H1 (cell line): ENCODE measurements at regions not wholly inside any gene's neighbourhood (a gene's known extent, or its start where the extent isn't known, plus 50 kb on each side); places are given as distances from the start of the nearest gene placed in this dataset.

ENCODE experiments used
- CTCF ChIA-PET: fragments of 300-600 bp; sonication (Branson Sonifier 250); formaldehyde crosslinking; loops from one replicate; lab custom pipeline; 2021; ENCODE audit not compliant: partially characterized antibody; lab: Charles Lee
- POLR2A ChIA-PET: fragments of 300-600 bp; sonication (Branson Sonifier 250); formaldehyde crosslinking; loops from one replicate; lab custom pipeline; 2021; ENCODE audit warnings: inconsistent platforms; ENCODE audit not compliant: partially characterized antibody; lab: Charles Lee
- DNase-seq, 2 experiments: peaks; one replicate each; pipeline versions ENCODE4 v3.0.0 to v3.0.0-alpha.2; 2010 to 2022; ENCODE audit warnings: low spot score in 2 of 2, low read depth in 1 of 2, mixed read lengths in 1 of 2
- FAIRE-seq: peaks from 2 replicates; lab custom pipeline; 2011; peaks lifted over from hg19 to GRCh38; lab: Jason Lieb, UNC
- H2AFZ ChIP-seq: 2 replicates; pipeline ENCODE4 v1.8.1; 2012; ENCODE audit warnings: low read length, inconsistent platforms
- H2AK5ac ChIP-seq: 2 replicates; pipeline ENCODE4 v1.6.1; 2013; ENCODE audit warnings: low read depth, low read length
- H2BK120ac ChIP-seq: replicated peaks from 2 replicates; pipeline ENCODE3; 2013; ENCODE audit warnings: low read depth, low read length, inconsistent platforms
- H2BK12ac ChIP-seq: 2 replicates; pipeline ENCODE4 v1.6.1; 2013; ENCODE audit warnings: low read depth, low read length
- H2BK15ac ChIP-seq: 2 replicates; pipeline ENCODE4 v1.6.1; 2013; ENCODE audit warnings: low read length
- H2BK20ac ChIP-seq: 2 replicates; pipeline ENCODE4 v1.6.1; 2013; ENCODE audit warnings: low read length
- H2BK5ac ChIP-seq: 2 replicates; pipeline ENCODE4 v1.6.1; 2013; ENCODE audit warnings: low read depth, low read length
- H3K14ac ChIP-seq: 2 replicates; pipeline ENCODE4 v1.6.1; 2013; ENCODE audit warnings: inconsistent platforms; ENCODE audit not compliant: insufficient read length
- H3K18ac ChIP-seq: 2 replicates; pipeline ENCODE4 v1.6.1; 2013; ENCODE audit warnings: low read length; ENCODE audit errors: extremely low read depth
- H3K23ac ChIP-seq: 2 replicates; pipeline ENCODE4 v1.6.1; 2013; ENCODE audit warnings: inconsistent platforms; ENCODE audit not compliant: insufficient read length
- H3K23me2 ChIP-seq: 2 replicates; pipeline ENCODE4 v1.6.1; 2013; ENCODE audit warnings: low read depth, low read length
- H3K27ac ChIP-seq: 2 replicates; pipeline ENCODE4 v1.6.1; 2011; ENCODE audit warnings: low read depth, low read length, inconsistent platforms
- H3K27me3 ChIP-seq, 4 experiments: replicated peaks in 1 of 4; 1 replicate in 1 of 4; 2 replicates in 3 of 4; pipeline versions ENCODE4 v1.6.1 to v1.8.1; 2011 to 2013; ENCODE audit warnings: low read length in 3 of 4, mild to moderate bottlenecking in 3 of 4, inconsistent platforms in 2 of 4, mixed read lengths in 2 of 4, moderate library complexity in 1 of 4; ENCODE audit not compliant: control insufficient read depth in 3 of 4, insufficient read depth in 3 of 4; ENCODE audit errors: extremely low read depth in 1 of 4
- H3K36me3 ChIP-seq, 4 experiments: 2 replicates each; pipeline versions ENCODE4 v1.6.1 to v1.8.1; 2011 to 2013; ENCODE audit warnings: mild to moderate bottlenecking in 4 of 4, low read length in 3 of 4, moderate library complexity in 2 of 4, control low read depth in 1 of 4, inconsistent platforms in 1 of 4; ENCODE audit not compliant: insufficient read depth in 4 of 4, control insufficient read depth in 2 of 4
- H3K4ac ChIP-seq: replicated peaks from 2 replicates; pipeline ENCODE3; 2013; ENCODE audit warnings: low read length, low read depth, mixed read lengths, inconsistent platforms; ENCODE audit not compliant: insufficient read length
- H3K4me1 ChIP-seq, 4 experiments: replicated peaks in 1 of 4; 1 replicate in 1 of 4; 2 replicates in 3 of 4; pipeline versions ENCODE4 v1.6.1 to v1.8.1; 2011 to 2013; ENCODE audit warnings: low read length in 3 of 4, inconsistent platforms in 2 of 4, mixed read lengths in 1 of 4; ENCODE audit not compliant: insufficient read depth in 4 of 4, control insufficient read depth in 3 of 4
- H3K4me2 ChIP-seq, 2 experiments: 2 replicates each; pipeline versions ENCODE4 v1.6.1 to v1.8.1; 2011 to 2013; ENCODE audit warnings: low read depth in 2 of 2, low read length in 2 of 2, control low read depth in 1 of 2, inconsistent platforms in 1 of 2, mild to moderate bottlenecking in 1 of 2; ENCODE audit not compliant: insufficient read depth in 1 of 2
- H3K4me3 ChIP-seq, 4 experiments: fragments of 200-600, 300-600 bp in 1 of 4; sonication (generic), shearing (Covaris generic), sonication (Bioruptor Twin) in 1 of 4; 2 replicates each; pipeline versions ENCODE4 v1.5.1 to v1.8.1; 2011 to 2016; ENCODE audit warnings: low read length in 4 of 4, low read depth in 3 of 4, control low read depth in 2 of 4, inconsistent platforms in 2 of 4, mild to moderate bottlenecking in 2 of 4, mixed read lengths in 1 of 4, moderate library complexity in 1 of 4; ENCODE audit not compliant: insufficient read depth in 2 of 4; ENCODE audit errors: extremely low read depth in 1 of 4
- H3K56ac ChIP-seq: replicated peaks from 2 replicates; pipeline ENCODE3; 2013; ENCODE audit warnings: low read depth, mild to moderate bottlenecking, mixed read lengths, low read length, inconsistent platforms; ENCODE audit not compliant: insufficient read length
- H3K79me1 ChIP-seq: 2 replicates; pipeline ENCODE4 v1.6.1; 2013; ENCODE audit warnings: low read depth, low read length, control low read depth
- H3K79me2 ChIP-seq, 2 experiments: 2 replicates each; pipeline versions ENCODE4 v1.6.1 to v1.8.1; 2012 to 2013; ENCODE audit warnings: low read length in 2 of 2, mild to moderate bottlenecking in 2 of 2, inconsistent platforms in 1 of 2; ENCODE audit not compliant: insufficient read depth in 2 of 2, control insufficient read depth in 1 of 2
- H3K9ac ChIP-seq, 4 experiments: replicated peaks in 1 of 4; 1 replicate in 1 of 4; 2 replicates in 3 of 4; pipeline versions ENCODE4 v1.6.1 to v1.8.1; 2011 to 2013; ENCODE audit warnings: low read depth in 3 of 4, low read length in 3 of 4, control low read depth in 2 of 4, mild to moderate bottlenecking in 2 of 4, moderate library complexity in 2 of 4, inconsistent platforms in 1 of 4; ENCODE audit errors: extremely low read depth in 1 of 4
- H3K9me3 ChIP-seq, 2 experiments: 2 replicates each; pipeline versions ENCODE4 v1.6.1 to v1.8.1; 2012 to 2013; ENCODE audit warnings: mild to moderate bottlenecking in 2 of 2, moderate library complexity in 2 of 2, control low read depth in 1 of 2, inconsistent platforms in 1 of 2, low read depth in 1 of 2, low read length in 1 of 2, mixed read lengths in 1 of 2; ENCODE audit not compliant: insufficient read depth in 2 of 2
- H4K20me1 ChIP-seq, 2 experiments: replicated peaks in 1 of 2; 2 replicates each; pipeline versions ENCODE3 to v1.8.1; 2011 to 2013; ENCODE audit warnings: inconsistent platforms in 2 of 2, low read length in 2 of 2, mild to moderate bottlenecking in 1 of 2; ENCODE audit not compliant: insufficient read depth in 2 of 2, control insufficient read depth in 1 of 2
- H4K5ac ChIP-seq: 2 replicates; pipeline ENCODE4 v1.6.1; 2013; ENCODE audit warnings: low read length, low read depth, mixed read lengths, inconsistent platforms; ENCODE audit not compliant: insufficient read length
- H4K8ac ChIP-seq: 2 replicates; pipeline ENCODE4 v1.8.0; 2013; ENCODE audit warnings: mild to moderate bottlenecking, moderate library complexity, low read length, inconsistent platforms; ENCODE audit not compliant: insufficient read depth; ENCODE audit errors: extremely low read depth
- H4K91ac ChIP-seq: replicated peaks from 2 replicates; pipeline ENCODE3; 2013; ENCODE audit warnings: low read length, mixed read lengths, inconsistent platforms; ENCODE audit not compliant: insufficient read length
- BACH1 ChIP-seq: IDR thresholded peaks from 2 replicates; pipeline ENCODE4 v1.6.1; 2012; ENCODE audit warnings: low read length, improper control_type of control experiment
- BCL11A ChIP-seq, 2 experiments: IDR thresholded peaks; one replicate each; pipeline ENCODE4 v1.6.1; 2011; ENCODE audit warnings: low read depth in 2 of 2, low read length in 2 of 2, mild to moderate bottlenecking in 2 of 2
- CTBP2 ChIP-seq: IDR thresholded peaks from 2 replicates; pipeline ENCODE4 v1.7.0; 2011; ENCODE audit warnings: borderline replicate concordance, mild to moderate bottlenecking, moderate library complexity, mixed read lengths, low read length; ENCODE audit not compliant: insufficient read depth, insufficient read length
- CTCF ChIP-seq, 3 experiments: IDR thresholded peaks; 1 replicate in 2 of 3; 2 replicates in 1 of 3; pipeline versions ENCODE4 v1.5.1 to v1.6.1; 2011; ENCODE audit warnings: low read length in 3 of 3, mild to moderate bottlenecking in 3 of 3, inconsistent platforms in 2 of 3, low read depth in 1 of 3, moderate library complexity in 1 of 3; ENCODE audit not compliant: insufficient read depth in 1 of 3; ENCODE audit errors: control extremely low read depth in 1 of 3
- EGR1 ChIP-seq: IDR thresholded peaks from 2 replicates; pipeline ENCODE4 v1.6.1; 2011; ENCODE audit warnings: low read depth, low read length, borderline replicate concordance
- EZH2 ChIP-seq: fragments of 200-600 bp; sonication (generic); IDR thresholded peaks from 2 replicates; pipeline ENCODE4 v1.7.1; 2012; ENCODE audit warnings: low read depth, mild to moderate bottlenecking, moderate library complexity, low read length, inconsistent platforms; ENCODE audit not compliant: severe bottlenecking
- HDAC2 ChIP-seq, 2 experiments: fragments of 300-600 bp in 1 of 2; sonication (generic) in 1 of 2; IDR thresholded peaks; 2 replicates each; pipeline ENCODE4 v1.6.1; 2011 to 2012; ENCODE audit warnings: low read depth in 2 of 2, low read length in 2 of 2, mild to moderate bottlenecking in 2 of 2, moderate library complexity in 2 of 2, borderline replicate concordance in 1 of 2, inconsistent platforms in 1 of 2
- KDM5A ChIP-seq: fragments of 200-600 bp; IDR thresholded peaks from 2 replicates; pipeline ENCODE4 v1.7.1; 2012; ENCODE audit warnings: mild to moderate bottlenecking, low read length, inconsistent platforms, mixed read lengths
- POLR2AphosphoS5 ChIP-seq: IDR thresholded peaks from 2 replicates; pipeline ENCODE4 v1.6.1; 2011; ENCODE audit warnings: low read depth, low read length
- POU5F1 ChIP-seq: IDR thresholded peaks from 2 replicates; pipeline ENCODE4 v1.6.1; 2011; ENCODE audit warnings: low read depth, mild to moderate bottlenecking, low read length, moderate library complexity
- SAP30 ChIP-seq: fragments of 300-600 bp; sonication (generic); IDR thresholded peaks from 2 replicates; pipeline ENCODE4 v1.7.1; 2012; ENCODE audit warnings: low read length, moderate library complexity, mild to moderate bottlenecking, inconsistent platforms; ENCODE audit not compliant: insufficient read depth, insufficient replicate concordance
- SP1 ChIP-seq: IDR thresholded peaks from 2 replicates; pipeline ENCODE4 v1.6.1; 2011; ENCODE audit warnings: low read depth, low read length
- SP2 ChIP-seq: IDR thresholded peaks from 2 replicates; pipeline ENCODE4 v1.6.1; 2012; ENCODE audit warnings: mild to moderate bottlenecking, low read length, inconsistent platforms
- WGBS, 2 experiments: shearing (Covaris generic) in 1 of 2; methylation state at CpG; one replicate each; pipeline versions ENCODE4 v1.1.6 to v1.1.7; 2013 to 2015; ENCODE audit warnings: low lambda C conversion rate in 2 of 2, mixed read lengths in 2 of 2, inconsistent platforms in 1 of 2, low coverage in 1 of 2, missing lambda C conversion rate in 1 of 2; ENCODE audit not compliant: insufficient replicate concordance in 2 of 2, insufficient coverage in 1 of 2, insufficient read length in 1 of 2; ENCODE audit errors: extremely low coverage in 1 of 2, missing lambda C conversion rate in 1 of 2; 5-methylcytosine and 5-hydroxymethylcytosine counted together

GRCh38 chr20:7712661-7713060 is 227.6 kb downstream of the HAO1 start:
- H3K27me3 ChIP-seq, result no peaks in the 10 kb centered on the region
- H4K5ac ChIP-seq, result no peak overlapping the region
- no peaks in the 10 kb centered on the region for H3K23me2 ChIP-seq
- H3K18ac ChIP-seq, result no peak overlapping the region
- H4K8ac ChIP-seq, result no peak overlapping the region
- no peaks in the 10 kb centered on the region for H4K20me1 ChIP-seq
- H2BK15ac ChIP-seq, result no peak overlapping the region
- no peak overlapping the region for H3K4me3 ChIP-seq
- no peaks in the 10 kb centered on the region for H3K9me3 ChIP-seq
- CTCF ChIA-PET, result no interaction called here
- H3K79me2 ChIP-seq, result no peaks in the 10 kb centered on the region
- H4K91ac ChIP-seq, result no peak overlapping the region
- POLR2A ChIA-PET, result no interaction called here
- H3K79me1 ChIP-seq, result no peaks in the 10 kb centered on the region
- H2BK12ac ChIP-seq, result no peak overlapping the region
- no peak overlapping the region for H3K14ac ChIP-seq
- no peak overlapping the region for H2AFZ ChIP-seq
- H3K9ac ChIP-seq, result no peak overlapping the region
- no peak overlapping the region for H3K4me2 ChIP-seq
- H3K4ac ChIP-seq, result no peak overlapping the region
- no peak overlapping the region for H3K23ac ChIP-seq
- no peak overlapping the region for H2BK120ac ChIP-seq
- no peak overlapping the region for H3K27ac ChIP-seq
- 96% methylated on average over 1 of the region's 1 CpG; no CpG with 5 or more reads in 1 of the 2 experiments for WGBS, 2 experiments
- DNase-seq (no peak), FAIRE-seq (no peak)
- H3K4me1 ChIP-seq, result no peaks in the 10 kb centered on the region
- H3K36me3 ChIP-seq, result no peaks in the 10 kb centered on the region
- no peak overlapping the region for H2BK20ac ChIP-seq
- H3K56ac ChIP-seq, result no peak overlapping the region
- H2AK5ac ChIP-seq, result no peak overlapping the region
- no peak overlapping the region for H2BK5ac ChIP-seq
- TF ChIP-seq KDM5A, result no peak
- no peak for TF ChIP-seq POU5F1
- TF ChIP-seq SP1, result no peak
- TF ChIP-seq EZH2, result no peak
- TF ChIP-seq EGR1, result no peak
- TF ChIP-seq HDAC2 (IDR thresholded peaks at IDR 0.05; ENCODE audit: borderline replicate concordance in 1 of 2, low read depth in 2 of 2, low read length in 2 of 2), result no peak
- TF ChIP-seq BCL11A (IDR thresholded peaks at IDR 0.05; ENCODE audit: low read depth in 2 of 2, low read length in 2 of 2), result no peak
- TF ChIP-seq SAP30, result no peak
- no peak for TF ChIP-seq BACH1
- TF ChIP-seq CTCF (IDR thresholded peaks at IDR 0.05; ENCODE audit: control extremely low read depth in 1 of 3, insufficient read depth in 1 of 3, low read depth in 1 of 3, low read length in 3 of 3), result no peak
- no peak for TF ChIP-seq POLR2AphosphoS5
- no peak for TF ChIP-seq CTBP2
- TF ChIP-seq SP2, result no peak
